Caco-2 (cell line): ENCODE measurements at regions not wholly inside any gene's neighbourhood (a gene's known extent, or its start where the extent isn't known, plus 50 kb on each side); places are given as distances from the start of the nearest gene placed in this dataset.

Experiments used
- BruUV-seq: library from RNA; stranded (reverse); fragments of 400-500 nt; replicated peaks from 2 replicates; lab custom pipeline; 2021; lab: Mats Ljungman, UMichigan
- CTCF ChIA-PET: fragments of 300-600 bp; sonication (Branson Sonifier 250); formaldehyde crosslinking; loops from one replicate; lab custom pipeline; 2022; ENCODE audit warnings: antibody characterized with exemption; lab: Charles Lee
- POLR2A ChIA-PET: fragments of 300-600 bp; sonication (Branson Sonifier 250); formaldehyde crosslinking; loops from one replicate; lab custom pipeline; 2022; ENCODE audit warnings: antibody characterized with exemption; lab: Charles Lee
- DNase-seq, 2 experiments: peaks; one replicate each; pipeline versions ENCODE4 v3.0.0 to v3.0.0-alpha.2; 2020 to 2022
- H3K27me3 ChIP-seq: replicated peaks from 2 replicates; pipeline ENCODE4 v1.6.0; 2011; ENCODE audit warnings: low read length; ENCODE audit not compliant: control insufficient read depth, insufficient read depth
- H3K36me3 ChIP-seq: 2 replicates; pipeline ENCODE4 v1.5.1; 2011; ENCODE audit warnings: low read length; ENCODE audit not compliant: control insufficient read depth, insufficient read depth
- H3K4me1 ChIP-seq: fragments of 250-450 bp; sonication (Bioruptor Pico); 2 replicates; pipeline ENCODE4 v1.5.1; 2020; ENCODE audit warnings: mild to moderate bottlenecking
- H3K4me3 ChIP-seq: 2 replicates; pipeline ENCODE4 v1.5.1; 2011; ENCODE audit warnings: low read depth, mild to moderate bottlenecking, control low read depth, low read length
- H3K9me3 ChIP-seq: fragments of 250-450 bp; sonication (Bioruptor Pico); 2 replicates; pipeline ENCODE4 v1.5.1; 2020; ENCODE audit warnings: mild to moderate bottlenecking, moderate library complexity
- H3K27ac Mint-ChIP-seq: one replicate; pipeline ENCODE4 v1.8.0; 2022; ENCODE audit warnings: mixed read lengths; ENCODE audit not compliant: unreplicated experiment
- H3K27me3 Mint-ChIP-seq: one replicate; pipeline ENCODE4 v1.8.0; 2022; ENCODE audit warnings: mixed read lengths; ENCODE audit not compliant: insufficient read depth, unreplicated experiment
- H3K36me3 Mint-ChIP-seq: one replicate; pipeline ENCODE4 v1.8.0; 2022; ENCODE audit warnings: mild to moderate bottlenecking, mixed read lengths; ENCODE audit not compliant: insufficient read depth, unreplicated experiment
- H3K4me1 Mint-ChIP-seq: one replicate; pipeline ENCODE4 v1.8.0; 2022; ENCODE audit warnings: low read depth, mixed read lengths; ENCODE audit not compliant: unreplicated experiment
- H3K4me3 Mint-ChIP-seq: one replicate; pipeline ENCODE4 v1.8.0; 2022; ENCODE audit warnings: mild to moderate bottlenecking, moderate library complexity, mixed read lengths; ENCODE audit not compliant: unreplicated experiment
- H3K9me3 Mint-ChIP-seq: one replicate; pipeline ENCODE4 v1.8.0; 2022; ENCODE audit warnings: mixed read lengths; ENCODE audit not compliant: unreplicated experiment
- CTCF ChIP-seq, 2 experiments: fragments of 200-600 bp in 1 of 2; IDR thresholded peaks; 1 replicate in 1 of 2; 2 replicates in 1 of 2; pipeline versions ENCODE4 v1.5.1 to v1.8.0; 2011 to 2022; ENCODE audit warnings: antibody characterized with exemption in 1 of 2, control low read depth in 1 of 2, inconsistent platforms in 1 of 2, low read depth in 1 of 2, low read length in 1 of 2, mild to moderate bottlenecking in 1 of 2, moderate library complexity in 1 of 2; ENCODE audit not compliant: insufficient read depth in 1 of 2, severe bottlenecking in 1 of 2, unreplicated experiment in 1 of 2
- intact Hi-C: fragments of 100-400 bp; cut with micrococcal nuclease; formaldehyde crosslinking; loops from one replicate; pipeline ENCODE4 v1.10.0; 2022; ENCODE audit not compliant: unreplicated experiment

DNA sequence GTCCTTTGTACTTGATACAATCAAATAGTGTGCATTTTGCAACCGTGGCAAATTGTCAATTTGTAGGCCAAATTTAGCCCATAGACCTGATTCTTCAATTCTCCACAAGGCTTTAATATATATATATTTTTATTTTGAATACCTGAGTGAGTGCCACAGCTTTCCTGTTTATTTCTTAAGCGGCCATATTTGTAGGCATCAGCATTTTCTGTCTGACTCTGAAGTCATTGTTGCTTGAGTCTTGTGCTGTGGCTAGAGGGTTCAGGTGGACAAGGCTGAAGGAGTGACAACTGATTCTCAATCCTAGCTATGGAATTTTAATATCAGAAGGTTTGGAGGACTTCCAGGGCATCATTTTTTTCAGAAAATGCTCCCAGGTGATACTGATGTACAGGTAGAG lies 75.6 kb upstream of the NAALADL2 start:
- H3K9me3 Mint-ChIP-seq: no peaks in the 10 kb centered on the region
- Histone ChIP-seq H3K4me1 (no peaks in the 10 kb centered on the region), H3K27me3 (no peaks in the 10 kb centered on the region), H3K36me3 (no peaks in the 10 kb centered on the region), H3K9me3 (no peaks in the 10 kb centered on the region), H3K4me3 (no peak overlapping the region)
- TF ChIP-seq CTCF (IDR thresholded peaks at IDR 0.05; ENCODE audit: insufficient read depth in 1 of 2, low read depth in 1 of 2, low read length in 1 of 2, severe bottlenecking in 1 of 2, unreplicated experiment in 1 of 2): no peak
- intact Hi-C loops: no loop called here
- ChIA-PET POLR2A (no interaction called here), CTCF (no interaction called here)
- no peak for DNase-seq
- H3K4me3 Mint-ChIP-seq: no peak overlapping the region
- no peaks in the 10 kb centered on the region for H3K4me1 Mint-ChIP-seq
- H3K27ac Mint-ChIP-seq: no peak overlapping the region
- no peaks in the 10 kb centered on the region for H3K27me3 Mint-ChIP-seq
- no peaks in the 10 kb centered on the region for H3K36me3 Mint-ChIP-seq
- no TSS peak for BruUV-seq

GRCh38 chr3:174784206-174784934 lies 74.8 kb upstream of the NAALADL2 start:
- DNase-seq: no peak
- BruUV-seq: no TSS peak
- CTCF ChIA-PET: no interaction called here
- POLR2A ChIA-PET: no interaction called here
- no peaks in the 10 kb centered on the region for H3K36me3 Mint-ChIP-seq
- H3K4me1 Mint-ChIP-seq: no peaks in the 10 kb centered on the region
- no peak overlapping the region for H3K27ac Mint-ChIP-seq
- Histone ChIP-seq H3K4me3 (no peak overlapping the region), H3K27me3 (no peaks in the 10 kb centered on the region), H3K36me3 (no peaks in the 10 kb centered on the region), H3K4me1 (no peaks in the 10 kb centered on the region), H3K9me3 (no peaks in the 10 kb centered on the region)
- H3K9me3 Mint-ChIP-seq: no peaks in the 10 kb centered on the region
- H3K4me3 Mint-ChIP-seq: no peak overlapping the region
- no peaks in the 10 kb centered on the region for H3K27me3 Mint-ChIP-seq
- no peak for TF ChIP-seq CTCF (IDR thresholded peaks at IDR 0.05; ENCODE audit: insufficient read depth in 1 of 2, low read depth in 1 of 2, low read length in 1 of 2, severe bottlenecking in 1 of 2, unreplicated experiment in 1 of 2)
- intact Hi-C loops: no loop called here

- Histone ChIP-seq H3K27me3 (no peaks in the 10 kb centered on the region), H3K4me3 (no peak overlapping the region), H3K36me3 (no peaks in the 10 kb centered on the region), H3K4me1 (no peaks in the 10 kb centered on the region), H3K9me3 (no peaks in the 10 kb centered on the region)
- no peaks in the 10 kb centered on the region for H3K9me3 Mint-ChIP-seq
- no peak for DNase-seq
- POLR2A ChIA-PET: no interaction called here
- H3K36me3 Mint-ChIP-seq: no peaks in the 10 kb centered on the region
- CTCF ChIA-PET: no interaction called here
- BruUV-seq: no TSS peak
- no peak overlapping the region for H3K4me3 Mint-ChIP-seq
- no peak overlapping the region for H3K27ac Mint-ChIP-seq
- TF ChIP-seq CTCF (IDR thresholded peaks at IDR 0.05; ENCODE audit: insufficient read depth in 1 of 2, low read depth in 1 of 2, low read length in 1 of 2, severe bottlenecking in 1 of 2, unreplicated experiment in 1 of 2): no peak
- H3K4me1 Mint-ChIP-seq: no peaks in the 10 kb centered on the region
- H3K27me3 Mint-ChIP-seq: no peaks in the 10 kb centered on the region
- intact Hi-C loops: no loop called here
Observed at GRCh38 chr3:174786825-174787224, 72.3 kb upstream of the NAALADL2 start.
